Stimulated activated CD8-positive, alpha-beta memory T cell treated with anti-CD3 and anti-CD28 coated beads, Interleukin-4, amount 100 ng/mL, for 1 hour (primary cell): ENCODE measurements at regions not wholly inside any gene's neighbourhood (a gene's known extent, or its start where the extent isn't known, plus 50 kb on each side); places are given as distances from the start of the nearest gene placed in this dataset.
"Not testable (repeated sequence)": the region's sequence is repeated elsewhere in the genome, so short reads cannot be mapped to it uniquely, and the experiment has no call there.

Experiments
- DNase-seq, 2 donors: peaks; one replicate each; pipeline ENCODE4 v3.0.0-alpha.2; 2020; ENCODE audit warnings: low read depth in 2 of 2, low spot score in 1 of 2

- no peak for DNase-seq
Observed at GRCh38 chr7:50251765-50252164, 52.8 kb upstream of the IKZF1 start.

GRCh38 chr7:50246551-50246950, 58.0 kb upstream of the IKZF1 start:
- DNase-seq = no peak

- DNase-seq = not testable (repeated sequence)
Observed at GRCh38 chr7:50242111-50242510, 62.4 kb upstream of the IKZF1 start.

- not testable (repeated sequence) for DNase-seq
Observed at GRCh38 chr7:50240699-50241098, 63.8 kb upstream of the IKZF1 start.

- no peak for DNase-seq
Observed at GRCh38 chr7:50229964-50230363, 74.6 kb upstream of the IKZF1 start.

GRCh38 chr7:50228148-50228547, 76.4 kb upstream of the IKZF1 start:
- no peak for DNase-seq

- no peak for DNase-seq
Observed at GRCh38 chr7:50227726-50228125, 76.8 kb upstream of the IKZF1 start.

- no peak for DNase-seq
Observed at GRCh38 chr7:50226669-50227068, 77.8 kb upstream of the IKZF1 start.

- no peak for DNase-seq
Observed at GRCh38 chr7:50226145-50226544, 78.4 kb upstream of the IKZF1 start.

- DNase-seq = no peak
Observed at GRCh38 chr7:50221433-50221832, 83.1 kb upstream of the IKZF1 start.

- no peak for DNase-seq
Observed at GRCh38 chr7:50221028-50221427, 83.5 kb upstream of the IKZF1 start.

- DNase-seq = no peak
Observed at GRCh38 chr7:50220273-50220672, 84.2 kb upstream of the IKZF1 start.

- DNase-seq = no peak
Observed at GRCh38 chr7:50217821-50218281, 86.7 kb upstream of the IKZF1 start.

GRCh38 chr7:50217401-50217800, 87.1 kb upstream of the IKZF1 start:
- no peak for DNase-seq

- no peak for DNase-seq
Observed at GRCh38 chr7:50216626-50217025, 87.9 kb upstream of the IKZF1 start.

GRCh38 chr7:50214771-50215170, 89.7 kb upstream of the IKZF1 start:
- DNase-seq = no peak

GRCh38 chr7:50214126-50214670, 90.3 kb upstream of the IKZF1 start:
- DNase-seq = no peak

- DNase-seq = no peak
Observed at GRCh38 chr7:50213622-50214017, 90.9 kb upstream of the IKZF1 start.

- no peak for DNase-seq
Observed at GRCh38 chr7:50212666-50213621, 91.6 kb upstream of the IKZF1 start.

GRCh38 chr7:50212016-50212325, 92.5 kb upstream of the IKZF1 start:
- DNase-seq = no peak

- DNase-seq = no peak
Observed at GRCh38 chr7:50211130-50212015, 93.1 kb upstream of the IKZF1 start.

- no peak for DNase-seq
Observed at GRCh38 chr7:50210706-50211115, 93.8 kb upstream of the IKZF1 start.
